Smooth muscle cell (in vitro differentiated cells): ENCODE measurements at regions not wholly inside any gene's neighbourhood (a gene's known extent, or its start where the extent isn't known, plus 50 kb on each side); places are given as distances from the start of the nearest gene placed in this dataset.

Experiments
- DNase-seq: peaks from one replicate; lab custom pipeline; 2025; ENCODE audit not compliant: unreplicated experiment; lab: John Stamatoyannopoulos, UW
- H2AFZ ChIP-seq: fragments of 200-600 bp; sonication (generic); 2 replicates; pipeline ENCODE4 v1.6.0; 2016; ENCODE audit warnings: antibody characterized with exemption, low read depth, mild to moderate bottlenecking
- H3F3A ChIP-seq: fragments of 200-600 bp; sonication (generic); 2 replicates; pipeline ENCODE4 v1.6.0; 2017; ENCODE audit warnings: antibody characterized with exemption, low read depth
- H3K27ac ChIP-seq: fragments of 200-600 bp; sonication (generic); 2 replicates; pipeline ENCODE4 v1.5.1; 2016; ENCODE audit warnings: low read depth, mild to moderate bottlenecking
- H3K27me3 ChIP-seq: fragments of 200-600 bp; sonication (generic); 2 replicates; pipeline ENCODE4 v1.6.1; 2016; ENCODE audit warnings: low read depth, mild to moderate bottlenecking
- H3K36me3 ChIP-seq: fragments of 200-600 bp; sonication (generic); 2 replicates; pipeline ENCODE4 v1.5.1; 2016; ENCODE audit warnings: low read depth
- H3K4me1 ChIP-seq: fragments of 200-600 bp; sonication (generic); 2 replicates; pipeline ENCODE4 v1.5.1; 2016; ENCODE audit warnings: low read depth
- H3K4me2 ChIP-seq: fragments of 200-600 bp; sonication (generic); 2 replicates; pipeline ENCODE4 v1.6.0; 2016; ENCODE audit warnings: mild to moderate bottlenecking
- H3K4me3 ChIP-seq: fragments of 200-600 bp; sonication (generic); 2 replicates; pipeline ENCODE4 v1.5.1; 2016; ENCODE audit warnings: mild to moderate bottlenecking
- H3K79me2 ChIP-seq: fragments of 200-600 bp; sonication (generic); 2 replicates; pipeline ENCODE4 v1.6.0; 2016; ENCODE audit warnings: low read depth, mild to moderate bottlenecking
- H3K9ac ChIP-seq: fragments of 200-600 bp; sonication (generic); 2 replicates; pipeline ENCODE4 v1.6.0; 2016; ENCODE audit warnings: low read depth
- H3K9me3 ChIP-seq: fragments of 200-600 bp; sonication (generic); replicated peaks from 2 replicates; pipeline ENCODE4 v1.5.1; 2016; ENCODE audit warnings: low read depth
- H4K20me1 ChIP-seq: fragments of 200-600 bp; sonication (generic); 2 replicates; pipeline ENCODE4 v1.6.0; 2016; ENCODE audit warnings: low read depth
- WGBS: methylation state at CpG from one replicate; pipeline ENCODE4 v1.1.7; 2016; ENCODE audit warnings: low lambda C conversion rate; 5-methylcytosine and 5-hydroxymethylcytosine counted together
- TF ChIP-seq, protein P1 (sequence below): fragments of 200-600 bp; sonication (generic); IDR thresholded peaks from 2 replicates; pipeline ENCODE4 v1.5.1; 2017; ENCODE audit warnings: borderline replicate concordance, mild to moderate bottlenecking, antibody characterized with exemption; ENCODE audit not compliant: insufficient read depth, poor library complexity, severe bottlenecking

DNA sequence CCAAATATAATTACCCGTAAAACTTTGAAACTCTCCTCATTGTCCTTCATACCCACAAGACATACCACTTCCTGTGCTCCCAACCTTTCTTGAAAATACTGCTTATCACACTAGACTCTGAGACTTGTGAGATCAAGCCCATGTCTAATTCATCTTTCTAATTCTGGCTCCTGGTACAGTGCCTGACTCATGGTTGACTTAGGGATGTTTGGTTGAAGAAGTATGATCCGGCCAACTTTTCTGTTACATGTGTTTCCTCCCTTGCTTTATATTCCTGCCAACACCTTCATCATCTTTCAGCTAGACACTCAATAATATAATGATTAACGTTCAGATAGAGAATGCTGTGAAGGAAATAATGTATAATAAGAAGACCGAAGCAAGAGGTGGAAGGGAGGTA lies 58.2 kb downstream of the MEX3B start:
- DNase-seq, result no peak
- 94% methylated on average over 4 of the region's 4 CpGs for WGBS
- Histone ChIP-seq H3K79me2 (no peaks in the 10 kb centered on the region), H3K4me1 (no peaks in the 10 kb centered on the region), H4K20me1 (no peaks in the 10 kb centered on the region), H2AFZ (no peak overlapping the region), H3K9ac (no peak overlapping the region), H3K27me3 (no peaks in the 10 kb centered on the region), H3K9me3 (peaks cover 3% of the 10 kb centered on the region), H3K27ac (no peak overlapping the region), H3K4me3 (no peak overlapping the region), H3F3A (no peaks in the 10 kb centered on the region), H3K36me3 (peaks cover under 1% of the 10 kb centered on the region), H3K4me2 (no peak overlapping the region)
- TF ChIP-seq, protein P1, sequence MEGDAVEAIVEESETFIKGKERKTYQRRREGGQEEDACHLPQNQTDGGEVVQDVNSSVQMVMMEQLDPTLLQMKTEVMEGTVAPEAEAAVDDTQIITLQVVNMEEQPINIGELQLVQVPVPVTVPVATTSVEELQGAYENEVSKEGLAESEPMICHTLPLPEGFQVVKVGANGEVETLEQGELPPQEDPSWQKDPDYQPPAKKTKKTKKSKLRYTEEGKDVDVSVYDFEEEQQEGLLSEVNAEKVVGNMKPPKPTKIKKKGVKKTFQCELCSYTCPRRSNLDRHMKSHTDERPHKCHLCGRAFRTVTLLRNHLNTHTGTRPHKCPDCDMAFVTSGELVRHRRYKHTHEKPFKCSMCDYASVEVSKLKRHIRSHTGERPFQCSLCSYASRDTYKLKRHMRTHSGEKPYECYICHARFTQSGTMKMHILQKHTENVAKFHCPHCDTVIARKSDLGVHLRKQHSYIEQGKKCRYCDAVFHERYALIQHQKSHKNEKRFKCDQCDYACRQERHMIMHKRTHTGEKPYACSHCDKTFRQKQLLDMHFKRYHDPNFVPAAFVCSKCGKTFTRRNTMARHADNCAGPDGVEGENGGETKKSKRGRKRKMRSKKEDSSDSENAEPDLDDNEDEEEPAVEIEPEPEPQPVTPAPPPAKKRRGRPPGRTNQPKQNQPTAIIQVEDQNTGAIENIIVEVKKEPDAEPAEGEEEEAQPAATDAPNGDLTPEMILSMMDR, result no peak

DNA sequence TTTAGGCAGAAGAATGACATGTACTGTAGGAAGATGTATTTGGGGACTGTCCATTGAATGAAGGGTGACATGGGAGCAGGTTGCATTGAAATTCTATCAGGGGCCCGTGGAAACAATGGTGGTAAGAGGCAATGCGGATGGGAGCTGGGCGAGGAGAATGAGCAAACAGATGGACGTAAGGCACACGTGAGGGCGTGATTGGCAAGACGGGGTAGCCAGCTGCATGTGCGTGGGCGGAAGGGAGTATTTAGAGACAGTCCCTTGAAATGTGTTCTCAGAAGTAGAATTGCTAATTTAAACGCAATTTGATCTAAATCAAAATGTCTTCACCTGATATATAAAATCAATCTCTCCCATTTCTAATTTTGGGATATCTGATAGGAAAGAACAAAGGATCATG lies 62.3 kb downstream of the MEX3B start:
- no peak overlapping the region for H3K27ac ChIP-seq
- H2AFZ ChIP-seq, result no peak overlapping the region
- no peak for DNase-seq
- H3K4me3 ChIP-seq, result no peak overlapping the region
- TF ChIP-seq, protein P1, result no peak
- H3K4me1 ChIP-seq, result no peaks in the 10 kb centered on the region
- no peak overlapping the region for H3K4me2 ChIP-seq
- H3K36me3 ChIP-seq, result no peaks in the 10 kb centered on the region
- no peak overlapping the region for H3K9ac ChIP-seq
- WGBS, result 96% methylated on average over 10 of the region's 10 CpGs
- H3F3A ChIP-seq, result no peaks in the 10 kb centered on the region
- no peaks in the 10 kb centered on the region for H3K27me3 ChIP-seq
- no peaks in the 10 kb centered on the region for H3K9me3 ChIP-seq
- no peaks in the 10 kb centered on the region for H4K20me1 ChIP-seq
- no peaks in the 10 kb centered on the region for H3K79me2 ChIP-seq

DNA sequence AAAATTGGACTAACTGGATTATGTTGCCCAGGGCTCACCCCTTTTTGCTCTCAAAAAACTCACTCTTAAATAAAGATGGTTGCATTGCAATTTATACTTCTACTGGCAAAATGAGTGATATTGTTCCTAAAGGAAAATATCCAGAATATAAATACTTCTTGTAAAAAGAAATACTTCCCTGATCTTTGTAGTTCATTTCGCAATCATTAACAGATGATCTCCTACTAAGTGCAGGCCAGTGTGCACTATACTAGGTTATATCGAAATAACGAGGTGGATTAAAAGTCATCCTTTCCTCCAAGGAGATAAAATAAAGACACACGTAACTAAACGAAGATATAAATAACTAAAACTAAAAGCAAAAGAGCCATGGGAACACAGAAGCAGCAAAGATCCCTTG lies 63.0 kb downstream of the MEX3B start:
- H3K9me3 ChIP-seq, result no peaks in the 10 kb centered on the region
- DNase-seq, result no peak
- H3K4me2 ChIP-seq, result no peak overlapping the region
- no peaks in the 10 kb centered on the region for H4K20me1 ChIP-seq
- no peaks in the 10 kb centered on the region for H3F3A ChIP-seq
- H3K4me1 ChIP-seq, result no peaks in the 10 kb centered on the region
- no peak overlapping the region for H3K27ac ChIP-seq
- H3K4me3 ChIP-seq, result no peak overlapping the region
- H3K27me3 ChIP-seq, result no peaks in the 10 kb centered on the region
- 95% methylated on average over 5 of the region's 5 CpGs for WGBS
- TF ChIP-seq, protein P1, result no peak
- no peaks in the 10 kb centered on the region for H3K36me3 ChIP-seq
- H3K9ac ChIP-seq, result no peak overlapping the region
- no peak overlapping the region for H2AFZ ChIP-seq
- H3K79me2 ChIP-seq, result no peaks in the 10 kb centered on the region

DNA sequence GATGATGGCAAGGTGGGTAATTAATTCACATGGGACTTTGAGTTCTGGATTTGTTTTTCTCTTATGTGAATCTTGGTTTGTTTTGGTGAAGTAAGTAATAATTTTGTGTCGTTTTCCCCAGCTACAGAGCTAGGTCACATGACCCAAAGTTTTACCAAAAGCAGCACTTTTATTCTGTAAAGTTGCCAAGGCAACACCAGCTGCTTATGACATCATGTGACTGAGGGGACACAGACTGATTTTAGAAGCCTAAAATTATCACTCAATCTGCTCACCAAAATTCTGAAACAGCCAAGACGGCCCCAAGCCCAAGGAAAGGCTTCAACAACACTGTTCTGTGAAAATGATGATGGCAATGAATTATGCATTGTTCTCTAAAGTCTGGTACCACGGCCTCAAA lies 63.9 kb downstream of the MEX3B start:
- no peak overlapping the region for H2AFZ ChIP-seq
- no peaks in the 10 kb centered on the region for H3K79me2 ChIP-seq
- 87% methylated on average over 3 of the region's 3 CpGs for WGBS
- H3K4me1 ChIP-seq, result no peaks in the 10 kb centered on the region
- H3K9me3 ChIP-seq, result no peaks in the 10 kb centered on the region
- H3K36me3 ChIP-seq, result no peaks in the 10 kb centered on the region
- no peak overlapping the region for H3K4me3 ChIP-seq
- no peak overlapping the region for H3K27ac ChIP-seq
- H4K20me1 ChIP-seq, result no peaks in the 10 kb centered on the region
- no peaks in the 10 kb centered on the region for H3F3A ChIP-seq
- no peak overlapping the region for H3K9ac ChIP-seq
- no peaks in the 10 kb centered on the region for H3K27me3 ChIP-seq
- DNase-seq, result no peak
- TF ChIP-seq, protein P1, result no peak
- H3K4me2 ChIP-seq, result no peak overlapping the region
